GM19372 (cell line): ENCODE measurements at regions not wholly inside any gene's neighbourhood (a gene's known extent, or its start where the extent isn't known, plus 50 kb on each side); places are given as distances from the start of the nearest gene placed in this dataset.

ENCODE experiments used
- ATAC-seq: cut with Tn5 transposase; IDR thresholded peaks from one replicate; pipeline ENCODE4 v1.9.1; 2021; ENCODE audit warnings: mild to moderate bottlenecking, low read depth, moderate library complexity; ENCODE audit not compliant: unreplicated experiment

DNA sequence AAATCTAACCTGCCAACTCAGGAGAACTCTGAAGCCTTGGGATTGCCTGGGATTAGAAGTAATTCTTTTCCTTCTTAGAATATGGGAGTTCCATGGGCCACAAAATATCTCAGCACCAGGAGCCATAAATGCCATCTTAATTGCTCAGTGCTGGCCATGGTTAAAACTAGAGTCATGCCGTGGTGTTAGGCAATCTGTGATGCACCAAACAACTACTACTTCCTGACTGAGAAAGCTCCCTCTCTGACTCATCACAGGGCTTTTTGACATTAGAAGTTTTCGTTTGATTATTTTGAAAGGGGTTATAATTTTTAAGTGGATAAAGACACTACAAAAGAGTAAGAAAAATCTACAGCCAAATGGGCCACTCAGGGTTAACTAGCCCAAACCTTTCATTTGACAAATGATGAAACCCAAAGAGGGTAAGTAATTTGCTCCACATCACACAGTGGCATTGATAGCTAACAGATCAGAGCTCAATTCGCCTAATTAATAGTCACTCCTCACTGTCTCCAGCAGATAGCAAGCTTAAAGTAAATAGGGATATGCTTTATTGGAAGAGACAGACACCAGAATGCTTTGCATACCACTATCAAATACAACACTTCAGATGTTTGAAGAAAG, 377.3 kb downstream of the EMP1 start:
- no peak for ATAC-seq

DNA sequence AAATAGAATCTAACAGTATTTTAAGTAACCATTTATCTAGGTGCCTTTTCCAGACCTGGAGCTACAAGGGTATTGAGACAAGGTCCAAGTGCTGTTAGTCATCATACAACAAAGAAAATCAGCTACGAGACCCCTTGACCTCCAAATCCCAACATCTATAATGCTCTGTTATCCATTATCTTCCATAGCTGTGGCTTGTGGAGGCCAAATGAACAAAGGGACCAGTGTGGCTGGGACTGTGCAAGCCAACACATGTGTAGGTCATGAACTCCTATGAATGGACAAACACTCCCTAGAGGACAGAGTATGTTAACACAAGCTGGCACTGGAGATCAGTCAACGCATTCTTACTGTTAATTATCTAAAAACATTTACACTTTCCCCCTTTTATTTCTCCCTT, 374.5 kb downstream of the EMP1 start:
- no peak for ATAC-seq

DNA sequence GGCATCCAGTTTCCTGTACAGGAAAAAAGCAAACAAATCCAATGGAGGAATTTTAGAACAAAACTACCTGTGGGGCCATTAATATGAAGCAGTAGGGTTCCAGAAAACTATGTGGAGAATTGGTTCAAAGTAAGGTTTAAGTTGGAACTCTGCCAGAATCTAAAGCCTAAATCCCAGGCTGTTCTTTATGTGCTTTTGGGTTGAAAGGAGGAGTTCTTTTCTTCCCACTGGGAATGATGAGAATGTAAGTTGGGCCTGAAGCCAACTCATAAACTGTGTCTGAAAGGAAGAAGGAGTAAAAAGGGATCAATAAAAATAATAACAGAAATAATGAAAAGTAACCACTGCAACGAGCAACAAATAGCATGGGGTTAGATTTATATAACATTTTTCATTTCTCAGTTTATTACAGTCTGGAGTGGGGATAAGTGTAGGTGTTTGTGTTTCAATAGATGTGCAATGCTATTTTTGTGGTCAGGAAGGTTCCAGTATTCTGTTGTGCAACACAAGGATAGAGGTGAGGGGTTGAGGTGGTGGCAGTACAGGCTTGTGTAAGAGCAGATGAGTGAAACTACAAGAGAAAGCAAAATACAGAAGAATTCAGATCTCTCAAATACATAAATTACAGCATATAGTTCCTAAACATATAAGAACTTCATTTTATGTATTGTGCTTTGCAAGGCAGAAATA, 373.6 kb downstream of the EMP1 start:
- no peak for ATAC-seq

DNA sequence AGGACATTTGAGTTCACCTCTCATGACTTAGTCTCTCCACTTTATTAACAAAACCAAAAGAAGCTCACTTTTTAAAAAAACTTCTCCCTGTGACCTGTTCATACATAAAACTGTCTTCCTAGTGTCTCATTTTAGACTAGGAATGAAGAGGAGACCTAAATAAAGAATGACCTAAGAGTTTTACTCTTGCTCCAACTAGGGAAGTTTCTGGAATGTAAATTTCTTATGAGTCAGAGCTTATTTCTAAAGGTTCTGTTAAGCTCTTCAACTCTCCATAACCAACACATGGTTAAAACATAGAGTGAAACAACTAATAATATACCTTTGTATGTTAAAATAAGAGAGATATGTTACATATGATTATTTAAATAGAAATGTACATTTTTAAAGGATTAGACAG, 369.8 kb downstream of the EMP1 start:
- no peak for ATAC-seq

DNA sequence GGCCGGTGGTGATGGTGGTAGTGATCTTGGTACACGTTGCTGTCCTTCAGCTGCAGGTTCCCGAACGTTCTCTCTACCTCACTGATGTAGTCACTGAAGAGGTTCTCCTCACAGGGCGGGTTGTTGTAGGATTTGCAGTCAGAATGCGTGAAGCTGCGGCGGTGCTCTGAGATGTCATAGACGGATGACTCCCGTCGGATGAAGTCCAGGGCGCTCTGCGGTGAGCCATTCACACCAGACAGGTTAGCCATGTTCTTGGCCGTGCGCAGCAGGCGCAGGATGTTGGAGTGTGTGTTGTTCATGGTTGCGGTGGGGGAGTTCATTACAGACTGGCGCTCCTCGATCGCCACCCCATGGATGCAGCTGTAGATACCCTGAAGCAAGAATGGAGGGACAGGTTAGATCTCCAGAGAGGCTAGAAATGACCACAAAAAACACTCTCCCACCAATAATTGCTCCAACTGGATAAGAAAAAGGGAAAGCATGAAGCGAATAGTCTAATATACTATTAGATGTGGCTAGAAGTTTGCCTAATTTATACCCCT, 367.8 kb downstream of the EMP1 start:
- no peak for ATAC-seq

DNA sequence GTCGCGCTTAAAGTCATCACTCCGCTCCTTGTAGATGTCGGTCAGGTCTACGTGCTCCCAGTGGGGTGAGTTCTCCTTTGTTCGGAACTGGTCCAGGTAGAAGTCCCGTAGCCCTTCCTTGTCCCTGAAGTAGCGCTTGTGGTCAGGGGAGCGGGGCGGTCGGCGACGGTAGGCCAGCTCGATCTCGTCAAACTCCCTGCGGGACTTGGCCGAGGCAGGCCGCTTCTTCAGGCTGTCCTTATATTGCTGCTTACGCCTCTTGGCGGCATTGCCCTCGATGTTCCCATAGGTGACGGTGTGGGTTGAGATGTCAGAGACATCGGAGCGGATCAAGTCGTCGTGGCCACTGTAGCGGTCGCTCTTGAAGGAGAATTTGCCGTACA, 367.2 kb downstream of the EMP1 start:
- ATAC-seq = no peak

DNA sequence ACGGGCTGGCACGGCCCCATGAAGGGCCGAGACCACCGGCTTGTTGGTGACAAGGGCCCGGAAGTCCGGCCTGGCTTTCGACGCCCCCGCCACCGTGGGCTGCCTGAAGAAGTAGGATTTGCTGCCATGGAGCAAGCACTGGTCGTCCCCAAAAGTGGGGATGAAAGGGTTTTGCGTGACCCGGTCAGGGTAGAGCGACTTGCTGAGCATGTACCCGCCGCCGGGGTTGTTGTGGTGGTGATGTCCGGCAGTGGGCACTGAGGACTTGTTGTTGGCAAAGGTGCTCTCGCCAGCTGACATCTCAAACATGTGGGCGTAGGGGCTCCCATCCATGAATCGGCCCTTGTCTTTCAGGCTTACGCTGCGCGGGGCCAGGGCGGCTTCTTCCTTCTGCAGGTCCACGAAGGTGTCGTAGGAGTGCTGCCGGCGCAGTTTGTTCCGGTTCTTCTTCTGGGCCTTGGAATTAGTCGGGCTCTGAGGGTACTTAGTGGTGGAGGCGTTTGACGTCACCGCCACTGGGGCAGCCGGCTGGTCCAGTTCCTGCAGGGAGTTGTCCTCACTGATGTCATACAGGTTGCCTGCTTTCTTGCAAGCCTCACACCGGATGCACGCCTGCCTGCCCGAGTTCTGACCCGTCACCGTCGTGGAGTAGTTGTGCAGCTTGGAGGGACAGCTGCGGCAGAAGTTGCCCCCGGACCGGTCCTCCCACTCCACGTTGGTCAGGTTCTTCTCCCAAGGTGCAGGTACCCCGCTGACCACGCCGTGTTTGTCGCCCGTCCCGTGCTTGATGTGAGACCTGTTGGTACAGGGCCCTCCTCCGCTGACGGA, 366.6 kb downstream of the EMP1 start:
- ATAC-seq = no peak

DNA sequence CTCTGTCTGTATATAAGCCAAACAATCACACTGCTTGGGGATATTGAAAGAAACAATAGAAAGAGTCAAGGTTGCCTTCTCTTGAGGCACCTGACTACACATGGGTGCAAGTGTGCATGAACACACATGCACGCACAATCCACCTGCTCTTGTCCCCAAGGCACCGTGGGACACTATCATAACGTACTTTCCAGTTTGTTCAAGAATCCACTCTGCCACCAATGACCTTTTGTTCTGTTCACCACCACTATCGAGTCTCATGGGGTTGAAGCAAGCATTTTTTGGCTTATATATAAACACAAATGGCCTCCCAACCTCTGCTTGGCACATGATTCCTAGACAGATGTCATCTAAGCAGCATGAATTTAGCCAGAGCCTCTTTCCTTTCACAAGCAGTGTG, 365.4 kb downstream of the EMP1 start:
- ATAC-seq = no peak

DNA sequence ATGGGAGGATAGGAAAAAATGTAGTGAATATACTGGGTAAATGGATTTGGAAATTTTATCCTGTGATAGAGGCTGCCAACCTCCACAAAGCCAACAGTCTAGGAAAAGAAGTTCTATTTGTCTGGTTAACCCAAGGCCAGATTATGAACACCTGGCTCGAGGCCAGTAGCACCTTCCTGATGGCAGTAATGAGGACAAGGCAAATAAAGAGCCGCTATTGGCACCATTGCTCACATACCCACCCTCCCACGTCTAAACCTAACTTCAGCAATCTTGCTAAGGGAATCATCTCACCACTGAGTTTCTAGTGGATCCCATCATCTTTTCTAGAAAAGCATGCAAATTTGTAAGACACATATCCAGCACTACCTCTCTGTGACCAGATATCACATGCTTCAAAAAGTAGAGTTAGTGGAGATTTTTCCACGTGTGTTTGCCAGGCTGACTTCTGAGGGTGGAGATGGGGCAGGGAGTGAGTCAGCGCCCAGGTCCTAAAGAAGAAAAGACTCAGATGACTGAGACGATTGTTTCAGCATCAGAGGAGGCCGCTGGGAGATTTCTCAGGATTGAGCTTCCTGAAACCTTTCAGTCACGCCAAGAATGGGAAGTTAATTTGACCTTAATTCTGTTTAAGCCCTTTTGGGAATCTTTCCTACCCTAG, 362.9 kb downstream of the EMP1 start:
- no peak for ATAC-seq

DNA sequence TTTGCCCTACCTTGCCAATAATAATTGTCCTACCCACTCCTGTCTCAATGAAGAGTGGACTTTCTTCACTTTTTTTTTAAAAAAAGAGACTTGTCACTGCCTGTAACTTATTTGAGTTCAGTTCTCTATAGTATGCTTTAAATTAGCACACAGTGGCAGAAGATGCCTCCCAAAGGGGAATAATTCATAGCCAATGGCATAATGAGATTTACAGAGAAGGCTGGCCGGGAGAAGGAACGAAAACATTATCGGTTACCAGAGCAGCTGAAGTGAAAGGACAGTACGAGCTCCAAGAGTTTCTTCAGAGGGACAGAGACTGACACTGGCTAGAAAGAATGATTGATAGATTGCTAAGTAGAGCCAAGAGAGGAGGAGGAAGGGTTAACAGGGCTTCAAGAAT, 356.3 kb downstream of the EMP1 start:
- ATAC-seq = no peak

DNA sequence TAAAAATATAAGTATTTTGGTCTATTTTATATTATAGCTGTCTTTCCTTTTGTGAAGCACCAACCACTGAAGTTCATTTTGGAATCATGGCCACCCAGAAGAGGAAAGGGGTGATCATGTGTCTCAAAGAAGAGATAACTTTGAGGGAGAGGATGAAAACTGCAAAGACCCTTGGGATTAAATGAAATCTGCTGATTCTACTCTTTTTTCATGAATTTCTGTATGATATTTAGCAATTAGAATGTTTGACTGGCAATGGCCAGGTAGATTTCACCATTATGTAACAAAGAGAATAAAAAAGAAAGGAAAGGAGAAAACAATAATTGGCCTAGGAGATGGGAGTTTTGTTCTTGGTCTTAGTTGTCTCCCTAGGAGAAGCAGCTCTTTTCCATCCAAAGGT, 350.8 kb downstream of the EMP1 start:
- no peak for ATAC-seq

DNA sequence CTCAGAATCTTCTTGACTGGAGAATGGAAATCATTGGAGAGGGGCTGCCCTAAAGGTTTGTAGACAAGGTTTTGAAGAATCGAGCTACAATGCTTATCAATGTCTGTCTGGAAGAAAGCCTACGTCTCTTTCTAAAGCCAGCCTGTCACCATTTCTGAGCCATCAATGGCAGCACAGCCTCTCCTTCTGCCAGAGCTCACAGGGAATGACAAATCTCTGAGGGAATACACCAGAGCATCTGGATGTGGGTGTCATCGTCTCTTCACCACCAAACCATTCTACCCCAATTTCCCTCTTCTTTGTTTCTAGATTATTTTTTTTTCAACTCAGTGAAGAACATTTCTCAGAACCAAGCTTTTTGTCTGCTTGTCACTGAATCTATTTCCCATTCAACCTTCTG, 349.7 kb downstream of the EMP1 start:
- ATAC-seq = no peak

DNA sequence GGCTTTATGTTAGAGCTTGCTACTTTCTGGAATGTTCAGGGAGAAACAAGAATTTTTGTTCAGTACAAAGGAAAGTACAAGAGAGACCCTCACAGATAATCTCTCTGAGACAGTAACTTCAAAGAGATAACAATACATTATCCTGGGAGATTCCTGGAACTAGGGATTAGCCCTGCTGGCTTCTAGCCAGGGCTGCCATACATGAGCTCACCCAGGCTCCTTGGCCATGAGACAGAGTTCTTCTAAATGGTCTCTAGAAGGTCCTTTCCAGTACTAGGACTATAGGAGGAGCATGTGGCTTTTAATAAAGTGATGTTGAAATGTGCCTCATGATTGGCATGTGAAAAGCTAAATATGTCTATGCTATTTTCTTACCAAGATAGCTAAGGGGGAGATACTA, 342.5 kb downstream of the EMP1 start:
- no peak for ATAC-seq

DNA sequence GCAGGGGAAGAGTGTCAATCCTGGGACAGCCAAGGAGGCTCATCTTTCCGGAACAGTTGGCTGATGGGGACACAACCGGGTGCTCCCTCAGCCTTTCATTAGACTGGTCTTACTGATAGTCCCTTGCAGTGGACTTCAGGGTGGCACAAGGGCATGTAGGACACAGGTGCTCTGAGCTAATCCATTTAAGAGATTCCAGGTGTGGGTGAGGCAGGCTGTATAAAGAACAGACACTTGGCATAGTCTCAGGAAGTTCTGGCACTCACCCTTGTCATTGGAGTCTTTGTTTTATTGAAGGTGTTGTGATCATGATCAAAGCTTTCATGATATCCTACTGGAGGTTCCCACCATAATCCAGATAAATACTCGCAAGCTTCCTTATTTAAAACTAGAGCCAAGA, 341.6 kb downstream of the EMP1 start:
- no peak for ATAC-seq

DNA sequence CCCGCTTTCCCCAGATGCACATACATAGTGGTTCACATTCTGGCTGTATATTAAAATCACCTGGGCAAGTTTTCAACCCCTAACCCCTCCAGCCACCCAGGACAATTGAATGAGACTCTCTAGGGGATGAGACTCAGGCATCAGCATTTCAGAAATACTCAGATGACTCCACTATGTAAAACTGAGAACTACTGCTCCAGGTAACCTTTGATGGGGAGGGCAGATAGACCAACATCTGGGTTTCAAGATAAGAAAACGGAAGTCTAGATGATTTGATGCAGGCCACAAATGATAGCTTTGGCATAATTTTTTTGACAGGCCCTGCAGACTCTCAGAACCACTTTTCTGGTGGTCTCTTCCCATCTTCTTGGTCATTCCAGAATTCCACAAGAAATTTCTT, 341.1 kb downstream of the EMP1 start:
- ATAC-seq = no peak

DNA sequence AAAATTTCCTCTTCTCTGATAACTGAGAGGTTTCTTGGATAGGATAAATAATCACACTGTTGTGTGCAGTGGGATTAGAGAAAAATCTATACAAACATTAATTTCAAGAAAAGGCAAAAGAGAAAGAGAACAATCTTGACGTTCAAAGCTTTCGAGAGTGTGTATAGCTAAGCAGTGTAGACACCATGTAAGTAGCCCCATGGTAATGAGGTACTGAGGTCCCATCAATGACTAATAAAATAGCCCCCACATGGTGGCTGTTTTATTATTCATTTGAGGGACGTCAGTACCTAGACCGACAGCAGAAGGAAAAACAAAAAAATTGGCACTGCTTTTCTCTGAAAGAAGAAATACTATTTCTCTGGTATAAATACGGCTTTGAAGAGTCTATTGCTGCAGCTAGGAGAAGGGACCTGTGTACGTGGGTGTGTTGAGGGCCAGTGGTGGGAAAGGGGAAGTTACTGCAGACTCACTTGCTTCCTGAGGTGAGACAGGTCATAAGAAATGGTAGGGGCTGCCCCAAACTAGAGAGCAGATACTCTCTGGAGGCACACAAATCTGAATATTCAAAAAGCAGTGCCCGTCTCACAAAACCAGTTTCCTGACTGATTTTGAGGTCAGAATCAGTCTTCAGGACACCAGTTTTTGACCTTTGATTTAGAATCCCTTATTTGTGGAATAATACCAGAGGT, 339.8 kb downstream of the EMP1 start:
- ATAC-seq = peak; percentile 94

DNA sequence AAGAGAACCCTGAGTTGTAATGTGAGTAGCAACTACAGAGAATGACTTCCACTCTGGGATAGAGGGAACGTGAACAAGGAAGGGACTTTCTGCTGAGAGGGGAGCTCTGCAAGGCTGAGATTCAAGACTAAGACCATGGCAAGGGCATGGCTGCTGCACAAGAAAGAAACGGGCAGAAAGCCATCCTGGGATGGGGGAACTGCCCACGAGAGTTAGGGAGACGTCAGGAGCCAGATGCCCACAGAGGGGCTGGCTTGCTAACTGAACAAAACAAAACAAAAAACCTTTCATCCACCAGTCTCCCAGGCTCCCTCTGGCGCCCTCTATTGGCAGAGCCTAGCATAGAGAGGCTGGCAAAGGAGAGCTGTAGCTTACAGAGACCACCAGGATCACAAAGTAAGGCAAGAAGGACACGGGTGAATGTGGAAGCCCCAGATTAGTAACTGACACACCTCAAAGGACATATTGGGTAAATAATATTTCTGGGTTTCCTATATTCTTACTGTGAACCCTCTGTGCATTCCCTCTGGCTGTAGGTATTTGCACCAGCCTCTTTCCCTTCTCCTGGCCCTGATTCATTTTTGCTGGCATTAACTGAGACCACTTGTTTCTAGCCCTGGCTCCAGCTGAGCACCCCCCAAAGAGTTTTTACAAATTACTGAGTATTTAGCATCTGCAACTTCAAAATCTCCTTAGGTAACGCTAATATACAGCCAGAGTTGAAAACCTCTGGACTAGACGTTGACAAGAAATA, 338.3 kb downstream of the EMP1 start:
- ATAC-seq = no peak

DNA sequence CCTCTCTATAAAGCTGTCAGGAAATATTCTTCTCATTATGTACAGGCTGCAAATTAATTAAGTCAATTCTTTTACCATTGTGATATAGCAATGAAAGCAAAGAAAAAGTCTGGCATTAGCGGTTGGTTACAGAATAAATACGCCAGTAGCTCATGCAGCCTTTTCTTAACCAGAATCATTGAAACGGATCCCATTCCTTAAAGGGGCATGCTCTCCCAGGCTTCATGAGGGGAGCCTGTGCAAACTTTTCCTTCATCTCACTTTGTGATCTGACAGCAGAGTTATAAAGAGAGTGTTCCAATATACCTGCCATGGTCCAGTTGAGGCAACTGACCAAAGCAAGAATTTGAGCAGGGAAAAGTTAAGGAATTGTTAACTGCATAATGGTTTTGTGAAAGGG, 337.7 kb downstream of the EMP1 start:
- ATAC-seq = no peak

DNA sequence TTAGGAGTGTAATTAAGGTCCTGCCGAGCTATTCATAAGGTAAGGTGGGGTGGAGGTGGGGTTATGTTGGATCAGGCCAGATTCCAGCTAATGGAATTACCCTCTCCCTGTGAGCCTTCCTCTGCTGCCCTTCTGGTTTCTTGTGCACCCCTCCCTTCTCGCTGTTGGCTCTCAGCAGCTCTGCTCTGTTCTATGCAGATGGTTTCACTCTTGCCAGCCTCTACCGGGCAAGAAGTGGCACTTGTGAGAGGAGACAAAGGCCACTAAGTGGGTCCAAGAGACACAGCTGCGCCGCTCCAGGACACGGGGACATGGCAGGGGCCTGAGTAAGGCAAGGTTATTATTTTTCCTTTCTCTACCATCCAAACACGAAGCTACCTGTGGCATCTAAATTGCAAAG, 334.4 kb downstream of the EMP1 start:
- no peak for ATAC-seq
